ENCODE measurements at regions not wholly inside any gene's neighbourhood (a gene's known extent, or its start where the extent isn't known, plus 50 kb on each side); places are given as distances from the start of the nearest gene placed in this dataset.
"Not testable (repeated sequence)": the region's sequence is repeated elsewhere in the genome, so short reads cannot be mapped to it uniquely, and the experiment has no call there.

- H3K4me3 Mint-ChIP-seq (ENCODE audit: unreplicated experiment): no peak overlapping the region
Observed at GRCh38 chr4:66372706-66373105, 702.4 kb upstream of the EPHA5 start.

GRCh38 chr4:66367043-66367660 is 696.9 kb upstream of the EPHA5 start:
- no peaks in the 10 kb centered on the region for H3K9me3 Mint-ChIP-seq (ENCODE audit: unreplicated experiment)
- DNase-seq: no peak

More at GRCh38 chr4:66372706-66373105, 702.4 kb upstream of the EPHA5 start:
- no peak for TF ChIP-seq CTCF (IDR thresholded peaks at IDR 0.05; ENCODE audit: partially characterized antibody, unreplicated experiment)
- Mint-ChIP-seq H3K9me3 (ENCODE audit: unreplicated experiment) (no peaks in the 10 kb centered on the region), H3K4me1 (ENCODE audit: low read depth, unreplicated experiment) (peaks cover 3% of the 10 kb centered on the region), H3K36me3 (ENCODE audit: unreplicated experiment) (no peaks in the 10 kb centered on the region), H3K27ac (ENCODE audit: unreplicated experiment) (no peak overlapping the region), H3K27me3 (ENCODE audit: unreplicated experiment) (peaks cover 3% of the 10 kb centered on the region)
- DNase-seq: no peak

GRCh38 chr4:66360395-66360794 is 690.1 kb upstream of the EPHA5 start:
- not testable (repeated sequence) for H3K27me3 Mint-ChIP-seq (ENCODE audit: unreplicated experiment); DNase-seq
- H3K27ac Mint-ChIP-seq (ENCODE audit: unreplicated experiment): peak overlapping the region; percentile 59

More at GRCh38 chr4:66367043-66367660, 696.9 kb upstream of the EPHA5 start:
- no peaks in the 10 kb centered on the region for H3K36me3 Mint-ChIP-seq (ENCODE audit: unreplicated experiment)
- H3K4me1 Mint-ChIP-seq (ENCODE audit: low read depth, unreplicated experiment): peaks cover 12% of the 10 kb centered on the region
- TF ChIP-seq CTCF (IDR thresholded peaks at IDR 0.05; ENCODE audit: partially characterized antibody, unreplicated experiment): no peak
- H3K27me3 Mint-ChIP-seq (ENCODE audit: unreplicated experiment): no peaks in the 10 kb centered on the region
- no peak overlapping the region for H3K4me3 Mint-ChIP-seq (ENCODE audit: unreplicated experiment)
- H3K27ac Mint-ChIP-seq (ENCODE audit: unreplicated experiment): peak overlapping the region; percentile 24

GRCh38 chr4:66357316-66357715 is 687.0 kb upstream of the EPHA5 start:
- H3K27ac Mint-ChIP-seq (ENCODE audit: unreplicated experiment): peak overlapping the region; percentile 5
- no peaks in the 10 kb centered on the region for H3K36me3 Mint-ChIP-seq (ENCODE audit: unreplicated experiment)
- no peak overlapping the region for H3K4me3 Mint-ChIP-seq (ENCODE audit: unreplicated experiment)
- no peak for TF ChIP-seq CTCF (IDR thresholded peaks at IDR 0.05; ENCODE audit: partially characterized antibody, unreplicated experiment)
- peaks cover 22% of the 10 kb centered on the region for H3K4me1 Mint-ChIP-seq (ENCODE audit: low read depth, unreplicated experiment)
- H3K27me3 Mint-ChIP-seq (ENCODE audit: unreplicated experiment): no peaks in the 10 kb centered on the region
- H3K9me3 Mint-ChIP-seq (ENCODE audit: unreplicated experiment): no peaks in the 10 kb centered on the region
- no peak for DNase-seq

More at GRCh38 chr4:66360395-66360794, 690.1 kb upstream of the EPHA5 start:
- not testable (repeated sequence) for H3K36me3 Mint-ChIP-seq (ENCODE audit: unreplicated experiment); H3K4me3 Mint-ChIP-seq (ENCODE audit: unreplicated experiment); H3K9me3 Mint-ChIP-seq (ENCODE audit: unreplicated experiment)
- peaks cover 22% of the 10 kb centered on the region for H3K4me1 Mint-ChIP-seq (ENCODE audit: low read depth, unreplicated experiment)

GRCh38 chr4:66355328-66355727 is 685.0 kb upstream of the EPHA5 start:
- Mint-ChIP-seq H3K27ac (ENCODE audit: unreplicated experiment) (no peak overlapping the region), H3K4me3 (ENCODE audit: unreplicated experiment) (no peak overlapping the region), H3K9me3 (ENCODE audit: unreplicated experiment) (no peaks in the 10 kb centered on the region), H3K36me3 (ENCODE audit: unreplicated experiment) (no peaks in the 10 kb centered on the region), H3K4me1 (ENCODE audit: low read depth, unreplicated experiment) (peaks cover 22% of the 10 kb centered on the region), H3K27me3 (ENCODE audit: unreplicated experiment) (no peaks in the 10 kb centered on the region)
- no peak for DNase-seq
- TF ChIP-seq CTCF (IDR thresholded peaks at IDR 0.05; ENCODE audit: partially characterized antibody, unreplicated experiment): no peak
